ENCODE measurements at regions not wholly inside any gene's neighbourhood (a gene's known extent, or its start where the extent isn't known, plus 50 kb on each side); places are given as distances from the start of the nearest gene placed in this dataset.

- Histone ChIP-seq H3K79me2 (ENCODE audit: control insufficient read depth in 1 of 2, insufficient read depth in 2 of 2, low read length in 2 of 2) (no peaks in the 10 kb centered on the region), H3K14ac (ENCODE audit: insufficient read length) (no peak overlapping the region), H2BK120ac (replicated peaks; ENCODE audit: low read depth, low read length) (no peak overlapping the region), H3K23me2 (ENCODE audit: low read depth, low read length) (no peaks in the 10 kb centered on the region), H2AFZ (ENCODE audit: low read length) (0 out of 2 replicates have a peak overlapping the region, but pooled peaks have one; percentile 21), H3K9ac (replicated peaks in 1 of 4; ENCODE audit: extremely low read depth in 1 of 4, low read depth in 3 of 4, low read length in 3 of 4) (no peak overlapping the region), H3K23ac (ENCODE audit: insufficient read length) (no peak overlapping the region), H2BK15ac (ENCODE audit: low read length) (no peak overlapping the region), H2BK5ac (ENCODE audit: low read depth, low read length) (no peak overlapping the region), H2AK5ac (ENCODE audit: low read depth, low read length) (no peak overlapping the region), H3K4me2 (ENCODE audit: insufficient read depth in 1 of 2, low read depth in 2 of 2, low read length in 2 of 2) (no peak overlapping the region), H4K5ac (ENCODE audit: insufficient read length, low read depth, low read length) (no peak overlapping the region), H3K27me3 (replicated peaks in 1 of 4; ENCODE audit: control insufficient read depth in 3 of 4, extremely low read depth in 1 of 4, insufficient read depth in 3 of 4, low read length in 3 of 4) (no peaks in the 10 kb centered on the region), H4K91ac (replicated peaks; ENCODE audit: insufficient read length, low read length) (no peak overlapping the region), H3K4me1 (replicated peaks in 1 of 4; ENCODE audit: control insufficient read depth in 3 of 4, insufficient read depth in 4 of 4, low read length in 3 of 4) (no peaks in the 10 kb centered on the region), H4K20me1 (replicated peaks in 1 of 2; ENCODE audit: control insufficient read depth in 1 of 2, insufficient read depth in 2 of 2, low read length in 2 of 2) (no peaks in the 10 kb centered on the region), H3K36me3 (ENCODE audit: control insufficient read depth in 2 of 4, insufficient read depth in 4 of 4, low read length in 3 of 4) (no peaks in the 10 kb centered on the region), H2BK12ac (ENCODE audit: low read depth, low read length) (no peak overlapping the region), H3K4ac (replicated peaks; ENCODE audit: insufficient read length, low read depth, low read length) (no peak overlapping the region), H3K9me3 (ENCODE audit: insufficient read depth in 2 of 2, low read depth in 1 of 2, low read length in 1 of 2) (no peaks in the 10 kb centered on the region), H3K27ac (ENCODE audit: low read depth, low read length) (no peak overlapping the region), H3K56ac (replicated peaks; ENCODE audit: insufficient read length, low read depth, low read length) (no peak overlapping the region), H2BK20ac (ENCODE audit: low read length) (no peak overlapping the region), H4K8ac (ENCODE audit: extremely low read depth, insufficient read depth, low read length) (no peak overlapping the region), H3K79me1 (ENCODE audit: low read depth, low read length) (no peaks in the 10 kb centered on the region), H3K18ac (ENCODE audit: extremely low read depth, low read length) (no peak overlapping the region), H3K4me3 (ENCODE audit: extremely low read depth in 1 of 4, insufficient read depth in 2 of 4, low read depth in 3 of 4, low read length in 4 of 4) (no peak overlapping the region)
- FAIRE-seq (no peak), DNase-seq (ENCODE audit: low read depth in 1 of 2, low spot score in 2 of 2) (no peak)
- WGBS, 2 experiments (ENCODE audit: extremely low coverage in 1 of 2, insufficient coverage in 1 of 2, insufficient read length in 1 of 2, insufficient replicate concordance in 2 of 2, low coverage in 1 of 2, low lambda C conversion rate in 2 of 2, missing lambda C conversion rate in 1 of 2) = 73% methylated on average over 7 of the region's 7 CpGs; no CpG with 5 or more reads in 1 of the 2 experiments
- POLR2A ChIA-PET (ENCODE audit: partially characterized antibody) = no interaction called here
- no peak for TF ChIP-seq POLR2A (IDR thresholded peaks at IDR 0.05; ENCODE audit: control extremely low read depth in 1 of 2, low read depth in 2 of 2, low read length in 2 of 2)
- CTCF ChIA-PET (ENCODE audit: partially characterized antibody) = interaction anchor here (1.3 kb wide), 1 partner anchor 13 kb away, joined by 5 read pairs; no protein-coding TSS in a partner anchor
Observed at GRCh38 chr13:103759361-103759760, 693.1 kb upstream of the SLC10A2 start.
